ENCODE measurements at regions not wholly inside any gene's neighbourhood (a gene's known extent, or its start where the extent isn't known, plus 50 kb on each side); places are given as distances from the start of the nearest gene placed in this dataset.

DNA sequence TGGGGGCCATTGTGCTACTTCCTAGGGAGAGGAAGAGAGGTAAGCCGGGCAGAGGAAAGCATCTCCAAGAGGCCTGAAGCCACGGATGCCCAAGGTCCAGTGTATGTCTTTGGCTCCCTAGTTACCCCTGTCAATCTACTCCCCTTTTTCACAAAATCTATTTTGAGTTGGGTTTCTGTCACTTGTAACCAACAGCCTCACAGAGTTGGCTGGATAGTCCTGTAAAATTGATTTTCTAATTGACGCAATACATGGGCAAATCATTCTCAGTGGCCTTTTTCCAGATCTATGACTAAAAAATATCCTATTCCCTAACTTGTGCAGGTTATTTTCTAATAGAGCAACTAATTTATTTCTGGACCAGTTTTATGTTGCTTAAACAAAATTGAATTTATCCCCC, 168.4 kb downstream of the IRS1 start:
- WGBS: 32% methylated on average over 3 of the region's 3 CpGs

More for the DNA sequence above, 168.4 kb downstream of the IRS1 start:
- H3K9ac ChIP-seq (ENCODE audit: low read depth in 1 of 2, low read length in 2 of 2): peak overlapping the region in 1 of 2 donors; percentile 6
- H3K36me3 ChIP-seq (ENCODE audit: control insufficient read depth in 4 of 4, insufficient read depth in 3 of 4, low read depth in 1 of 4, low read length in 3 of 4): no peaks in the 10 kb centered on the region
- TF ChIP-seq TAF1 (conservative IDR thresholded peaks at IDR 0.05) (no peak), SP1 (IDR thresholded peaks at IDR 0.05) (no peak), HNF4G (IDR thresholded peaks at IDR 0.05) (no peak), GABPA (IDR thresholded peaks at IDR 0.05 in 1 of 2, conservative IDR thresholded peaks at IDR 0.05 in 1 of 2) (no peak), RXRA (IDR thresholded peaks at IDR 0.05) (no peak), FOXA1 (IDR thresholded peaks at IDR 0.05) (no peak), FOXA2 (IDR thresholded peaks at IDR 0.05) (no peak), EGR1 (IDR thresholded peaks at IDR 0.05; ENCODE audit: low read depth in 2 of 2) (no peak), JUND (IDR thresholded peaks at IDR 0.05) (no peak), HNF4A (conservative IDR thresholded peaks at IDR 0.05) (peak in 1 of 2 donors; percentile 27), NR2F2 (IDR thresholded peaks at IDR 0.05) (no peak), RAD21 (IDR thresholded peaks at IDR 0.05) (no peak), YY1 (IDR thresholded peaks at IDR 0.05) (peak; percentile 36)
- TF ChIP-seq, protein P1, sequence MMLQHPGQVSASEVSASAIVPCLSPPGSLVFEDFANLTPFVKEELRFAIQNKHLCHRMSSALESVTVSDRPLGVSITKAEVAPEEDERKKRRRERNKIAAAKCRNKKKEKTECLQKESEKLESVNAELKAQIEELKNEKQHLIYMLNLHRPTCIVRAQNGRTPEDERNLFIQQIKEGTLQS (IDR thresholded peaks at IDR 0.05): peak; percentile 44
- TF ChIP-seq, protein P2, sequence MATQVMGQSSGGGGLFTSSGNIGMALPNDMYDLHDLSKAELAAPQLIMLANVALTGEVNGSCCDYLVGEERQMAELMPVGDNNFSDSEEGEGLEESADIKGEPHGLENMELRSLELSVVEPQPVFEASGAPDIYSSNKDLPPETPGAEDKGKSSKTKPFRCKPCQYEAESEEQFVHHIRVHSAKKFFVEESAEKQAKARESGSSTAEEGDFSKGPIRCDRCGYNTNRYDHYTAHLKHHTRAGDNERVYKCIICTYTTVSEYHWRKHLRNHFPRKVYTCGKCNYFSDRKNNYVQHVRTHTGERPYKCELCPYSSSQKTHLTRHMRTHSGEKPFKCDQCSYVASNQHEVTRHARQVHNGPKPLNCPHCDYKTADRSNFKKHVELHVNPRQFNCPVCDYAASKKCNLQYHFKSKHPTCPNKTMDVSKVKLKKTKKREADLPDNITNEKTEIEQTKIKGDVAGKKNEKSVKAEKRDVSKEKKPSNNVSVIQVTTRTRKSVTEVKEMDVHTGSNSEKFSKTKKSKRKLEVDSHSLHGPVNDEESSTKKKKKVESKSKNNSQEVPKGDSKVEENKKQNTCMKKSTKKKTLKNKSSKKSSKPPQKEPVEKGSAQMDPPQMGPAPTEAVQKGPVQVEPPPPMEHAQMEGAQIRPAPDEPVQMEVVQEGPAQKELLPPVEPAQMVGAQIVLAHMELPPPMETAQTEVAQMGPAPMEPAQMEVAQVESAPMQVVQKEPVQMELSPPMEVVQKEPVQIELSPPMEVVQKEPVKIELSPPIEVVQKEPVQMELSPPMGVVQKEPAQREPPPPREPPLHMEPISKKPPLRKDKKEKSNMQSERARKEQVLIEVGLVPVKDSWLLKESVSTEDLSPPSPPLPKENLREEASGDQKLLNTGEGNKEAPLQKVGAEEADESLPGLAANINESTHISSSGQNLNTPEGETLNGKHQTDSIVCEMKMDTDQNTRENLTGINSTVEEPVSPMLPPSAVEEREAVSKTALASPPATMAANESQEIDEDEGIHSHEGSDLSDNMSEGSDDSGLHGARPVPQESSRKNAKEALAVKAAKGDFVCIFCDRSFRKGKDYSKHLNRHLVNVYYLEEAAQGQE (IDR thresholded peaks at IDR 0.05): no peak
- TF ChIP-seq, protein P3, sequence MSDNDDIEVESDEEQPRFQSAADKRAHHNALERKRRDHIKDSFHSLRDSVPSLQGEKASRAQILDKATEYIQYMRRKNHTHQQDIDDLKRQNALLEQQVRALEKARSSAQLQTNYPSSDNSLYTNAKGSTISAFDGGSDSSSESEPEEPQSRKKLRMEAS (IDR thresholded peaks at IDR 0.05): no peak
- TF ChIP-seq, protein P4, sequence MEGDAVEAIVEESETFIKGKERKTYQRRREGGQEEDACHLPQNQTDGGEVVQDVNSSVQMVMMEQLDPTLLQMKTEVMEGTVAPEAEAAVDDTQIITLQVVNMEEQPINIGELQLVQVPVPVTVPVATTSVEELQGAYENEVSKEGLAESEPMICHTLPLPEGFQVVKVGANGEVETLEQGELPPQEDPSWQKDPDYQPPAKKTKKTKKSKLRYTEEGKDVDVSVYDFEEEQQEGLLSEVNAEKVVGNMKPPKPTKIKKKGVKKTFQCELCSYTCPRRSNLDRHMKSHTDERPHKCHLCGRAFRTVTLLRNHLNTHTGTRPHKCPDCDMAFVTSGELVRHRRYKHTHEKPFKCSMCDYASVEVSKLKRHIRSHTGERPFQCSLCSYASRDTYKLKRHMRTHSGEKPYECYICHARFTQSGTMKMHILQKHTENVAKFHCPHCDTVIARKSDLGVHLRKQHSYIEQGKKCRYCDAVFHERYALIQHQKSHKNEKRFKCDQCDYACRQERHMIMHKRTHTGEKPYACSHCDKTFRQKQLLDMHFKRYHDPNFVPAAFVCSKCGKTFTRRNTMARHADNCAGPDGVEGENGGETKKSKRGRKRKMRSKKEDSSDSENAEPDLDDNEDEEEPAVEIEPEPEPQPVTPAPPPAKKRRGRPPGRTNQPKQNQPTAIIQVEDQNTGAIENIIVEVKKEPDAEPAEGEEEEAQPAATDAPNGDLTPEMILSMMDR (IDR thresholded peaks at IDR 0.05; ENCODE audit: low read depth, low read length, missing input control): no peak
- TF ChIP-seq, protein P5, sequence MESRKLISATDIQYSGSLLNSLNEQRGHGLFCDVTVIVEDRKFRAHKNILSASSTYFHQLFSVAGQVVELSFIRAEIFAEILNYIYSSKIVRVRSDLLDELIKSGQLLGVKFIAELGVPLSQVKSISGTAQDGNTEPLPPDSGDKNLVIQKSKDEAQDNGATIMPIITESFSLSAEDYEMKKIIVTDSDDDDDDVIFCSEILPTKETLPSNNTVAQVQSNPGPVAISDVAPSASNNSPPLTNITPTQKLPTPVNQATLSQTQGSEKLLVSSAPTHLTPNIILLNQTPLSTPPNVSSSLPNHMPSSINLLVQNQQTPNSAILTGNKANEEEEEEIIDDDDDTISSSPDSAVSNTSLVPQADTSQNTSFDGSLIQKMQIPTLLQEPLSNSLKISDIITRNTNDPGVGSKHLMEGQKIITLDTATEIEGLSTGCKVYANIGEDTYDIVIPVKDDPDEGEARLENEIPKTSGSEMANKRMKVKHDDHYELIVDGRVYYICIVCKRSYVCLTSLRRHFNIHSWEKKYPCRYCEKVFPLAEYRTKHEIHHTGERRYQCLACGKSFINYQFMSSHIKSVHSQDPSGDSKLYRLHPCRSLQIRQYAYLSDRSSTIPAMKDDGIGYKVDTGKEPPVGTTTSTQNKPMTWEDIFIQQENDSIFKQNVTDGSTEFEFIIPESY (IDR thresholded peaks at IDR 0.05): no peak
- peak overlapping the region; percentile 56 to 76 for H3K27ac ChIP-seq (ENCODE audit: low read depth in 1 of 2, low read length in 2 of 2)
- H3K9me3 ChIP-seq (ENCODE audit: control insufficient read depth in 4 of 4, low read length in 3 of 4): no peaks in the 10 kb centered on the region
- DNase-seq (ENCODE audit: low spot score): no peak
- H3K4me3 ChIP-seq (ENCODE audit: low read depth in 1 of 3, low read length in 3 of 3): no peak overlapping the region
- H3K27me3 ChIP-seq (ENCODE audit: control insufficient read depth in 4 of 4, insufficient read depth in 4 of 4, low read length in 3 of 4): no peaks in the 10 kb centered on the region
- peaks cover 0 to 20% (median 13%) of the 10 kb centered on the region in 4 donors for H3K4me1 ChIP-seq (ENCODE audit: control insufficient read depth in 4 of 4, insufficient read depth in 4 of 4, low read length in 3 of 4)

Data from liver (tissue), 8 donors.